HG02981 (cell line): ENCODE measurements at regions not wholly inside any gene's neighbourhood (a gene's known extent, or its start where the extent isn't known, plus 50 kb on each side); places are given as distances from the start of the nearest gene placed in this dataset.
"Not testable (repeated sequence)": the region's sequence is repeated elsewhere in the genome, so short reads cannot be mapped to it uniquely, and the experiment has no call there.

Source experiments
- ATAC-seq: cut with Tn5 transposase; IDR thresholded peaks from one replicate; pipeline ENCODE4 v1.9.1; 2021; ENCODE audit warnings: mild to moderate bottlenecking, moderate library complexity; ENCODE audit not compliant: unreplicated experiment

GRCh38 chr11:90635151-90635550 is 412.3 kb upstream of the CHORDC1 start:
- ATAC-seq, result no peak

DNA sequence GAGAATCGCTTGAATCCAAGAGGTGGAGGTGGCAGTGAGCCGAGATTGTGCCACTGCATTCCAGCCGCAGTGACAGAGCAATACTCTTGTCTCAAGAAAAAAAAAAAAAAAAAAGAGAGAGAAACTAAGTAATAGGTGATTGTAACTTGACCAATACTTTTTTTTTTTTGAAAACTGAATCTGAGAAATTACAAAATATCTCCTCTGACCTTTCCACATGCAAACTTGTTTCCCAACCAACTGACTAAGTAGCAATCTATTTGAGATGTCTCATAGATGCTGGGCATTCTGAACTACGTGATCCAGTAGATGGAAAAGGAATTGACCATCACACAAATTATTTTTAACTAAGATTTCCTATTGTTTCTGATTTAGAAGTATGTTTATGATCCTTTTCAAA is 407.3 kb upstream of the CHORDC1 start:
- ATAC-seq, result no peak

DNA sequence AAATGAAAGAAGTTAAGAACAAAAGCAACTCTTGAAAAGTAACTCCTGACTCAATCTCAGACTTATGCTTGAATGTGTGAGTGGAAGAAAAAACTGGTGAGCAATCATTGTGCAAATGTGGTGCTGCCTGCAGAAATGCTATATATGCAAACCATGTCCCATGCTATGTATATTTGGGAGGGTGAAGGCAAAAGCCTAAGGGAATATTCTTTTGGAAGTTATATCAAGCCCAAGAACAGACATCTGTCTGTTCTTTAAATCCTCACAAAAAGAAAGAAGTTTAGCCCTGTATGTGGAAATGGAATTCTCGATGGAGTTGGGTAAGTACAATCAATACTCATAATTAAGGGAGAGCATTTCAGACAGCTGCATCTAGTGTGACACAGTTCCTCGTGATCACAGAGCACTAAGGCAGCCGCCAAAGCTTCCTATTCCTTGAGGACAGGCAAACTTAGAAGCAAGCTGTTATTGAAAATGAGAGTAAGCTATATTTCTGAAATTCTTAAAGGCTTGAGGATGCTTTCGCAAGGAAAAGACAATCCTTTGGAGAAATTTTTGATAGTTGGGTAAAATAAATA is 406.5 kb upstream of the CHORDC1 start:
- no peak for ATAC-seq

DNA sequence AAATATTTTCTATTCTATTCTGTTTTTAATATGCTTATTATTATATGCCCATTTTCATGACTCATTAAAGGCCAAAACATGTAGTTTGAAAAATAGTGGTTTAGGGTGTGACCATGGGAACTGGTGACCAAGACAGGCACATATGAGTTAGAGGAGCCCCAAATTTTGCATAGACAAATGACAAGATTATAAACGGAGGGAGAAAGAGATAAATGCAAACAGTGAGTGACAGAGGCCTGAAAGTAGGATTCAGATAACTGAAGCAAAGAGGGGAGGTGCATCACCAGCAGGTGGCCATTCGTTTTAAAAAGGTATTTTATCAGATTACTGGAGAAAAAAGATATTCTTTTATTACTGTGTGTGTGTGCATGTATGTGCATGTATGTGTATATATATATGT is 391.5 kb upstream of the CHORDC1 start:
- ATAC-seq, result no peak

DNA sequence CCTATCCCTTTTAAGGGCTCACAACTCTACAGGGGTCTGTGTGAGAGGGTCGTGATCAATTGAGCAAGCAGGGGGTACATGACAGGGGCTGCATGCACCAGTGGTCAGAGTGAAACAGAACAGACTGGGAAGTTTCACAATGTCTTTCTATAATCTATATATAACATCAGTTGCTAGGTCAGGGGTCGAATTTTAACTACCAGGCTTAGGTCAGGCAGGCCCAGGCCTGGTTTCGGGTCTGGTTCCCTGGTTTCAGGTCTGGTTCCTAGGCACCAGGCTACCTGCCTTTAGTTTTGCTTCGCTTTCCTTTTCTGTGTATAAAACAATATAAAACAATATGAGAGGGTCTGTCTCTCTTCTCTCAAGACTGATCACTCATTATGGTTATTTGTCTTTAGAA is 390.2 kb upstream of the CHORDC1 start:
- ATAC-seq, result not testable (repeated sequence)

DNA sequence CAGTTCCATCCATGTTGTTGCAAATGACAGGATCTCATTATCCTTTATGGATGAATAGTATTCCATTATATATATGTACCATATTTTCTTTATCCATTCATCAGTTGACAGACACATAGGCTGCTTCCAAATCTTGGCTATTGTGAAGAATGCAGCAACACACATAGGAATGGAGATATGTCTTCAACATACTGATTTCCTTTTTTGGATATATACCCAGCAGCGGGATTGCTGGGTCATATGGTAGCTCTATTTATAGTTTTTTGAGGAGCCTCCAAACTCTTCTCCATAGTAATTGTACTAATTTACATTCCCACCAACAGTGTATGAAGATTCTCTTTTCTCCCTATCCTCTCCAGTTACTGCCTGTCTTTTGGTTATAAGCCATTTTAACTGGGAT is 383.9 kb upstream of the CHORDC1 start:
- no peak for ATAC-seq

GRCh38 chr11:90601261-90601660 is 378.4 kb upstream of the CHORDC1 start:
- ATAC-seq, result no peak

DNA sequence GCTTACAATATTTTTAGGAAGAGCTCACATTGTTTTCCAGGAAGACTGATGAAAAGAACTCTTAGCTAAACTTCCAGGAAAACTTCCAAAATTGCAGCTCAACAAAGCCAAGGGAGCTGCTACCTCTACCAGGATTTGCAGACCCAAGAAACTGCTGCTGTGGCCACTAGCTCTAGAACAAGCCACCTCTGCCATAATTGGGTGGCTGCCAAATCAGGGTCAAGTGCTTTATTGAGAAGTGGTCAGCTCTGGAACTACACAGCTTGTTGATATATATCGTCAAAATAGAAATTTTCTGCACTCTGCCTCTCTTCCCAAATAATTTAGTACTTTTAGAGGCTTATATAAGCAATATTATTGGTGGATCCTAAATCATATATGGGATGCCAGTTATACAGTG is 371.8 kb upstream of the CHORDC1 start:
- no peak for ATAC-seq

GRCh38 chr11:90593099-90593498 is 370.2 kb upstream of the CHORDC1 start:
- ATAC-seq, result no peak

DNA sequence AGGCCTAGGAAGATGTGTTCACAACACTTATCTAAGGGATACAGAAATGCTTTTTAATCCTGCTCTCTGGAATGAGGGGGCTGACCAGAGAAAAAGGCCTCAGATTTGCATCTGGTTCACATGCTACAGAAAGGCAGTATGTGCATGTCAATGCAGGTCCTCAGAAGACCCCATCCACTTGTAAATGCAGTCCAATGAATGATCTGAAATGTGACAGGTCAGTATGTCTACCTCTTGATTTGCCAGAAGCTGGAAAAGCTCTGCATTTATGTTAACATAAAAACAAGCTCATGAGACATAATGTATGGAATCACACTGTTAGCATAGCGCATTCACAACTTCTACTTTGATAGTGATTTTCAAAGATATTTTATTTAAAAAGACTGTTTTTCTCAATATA is 367.4 kb upstream of the CHORDC1 start:
- no peak for ATAC-seq

DNA sequence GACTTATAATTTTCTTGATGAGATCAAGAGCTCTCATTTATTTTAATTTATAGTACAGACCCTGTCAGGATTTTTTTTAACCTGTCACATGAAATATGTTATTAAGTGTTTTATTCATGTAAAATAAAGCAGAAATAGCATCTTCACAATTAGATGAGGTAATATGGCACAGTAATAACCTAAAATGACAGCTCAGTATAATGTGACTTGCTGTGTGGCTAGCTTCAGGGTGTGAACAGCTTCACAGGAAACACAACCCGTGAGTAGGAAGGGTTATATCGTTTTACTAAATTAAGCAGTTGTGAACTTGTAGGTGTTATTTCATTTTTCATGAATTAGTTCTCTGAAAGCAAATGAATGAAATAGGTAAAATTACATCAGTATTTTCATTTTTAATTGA is 366.9 kb upstream of the CHORDC1 start:
- no peak for ATAC-seq

DNA sequence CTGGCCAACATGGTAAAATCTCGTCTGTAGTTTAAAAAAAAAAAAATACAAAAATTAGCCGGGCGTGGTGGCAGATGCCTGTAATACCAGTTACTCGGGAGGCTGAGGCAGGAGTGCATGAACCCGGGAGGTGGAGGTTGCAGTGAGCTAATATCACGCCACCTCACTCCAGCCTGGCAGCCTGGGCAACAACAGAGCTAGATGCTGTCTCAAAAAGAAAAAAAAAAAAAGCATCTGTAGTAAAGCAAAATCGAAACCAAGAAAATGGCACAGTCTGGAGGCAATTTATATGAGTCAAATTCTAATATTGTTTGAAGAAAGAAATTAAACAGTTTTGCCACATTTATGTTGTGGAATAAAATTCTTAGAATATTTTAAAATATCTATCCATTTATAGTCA is 365.0 kb upstream of the CHORDC1 start:
- ATAC-seq, result no peak

DNA sequence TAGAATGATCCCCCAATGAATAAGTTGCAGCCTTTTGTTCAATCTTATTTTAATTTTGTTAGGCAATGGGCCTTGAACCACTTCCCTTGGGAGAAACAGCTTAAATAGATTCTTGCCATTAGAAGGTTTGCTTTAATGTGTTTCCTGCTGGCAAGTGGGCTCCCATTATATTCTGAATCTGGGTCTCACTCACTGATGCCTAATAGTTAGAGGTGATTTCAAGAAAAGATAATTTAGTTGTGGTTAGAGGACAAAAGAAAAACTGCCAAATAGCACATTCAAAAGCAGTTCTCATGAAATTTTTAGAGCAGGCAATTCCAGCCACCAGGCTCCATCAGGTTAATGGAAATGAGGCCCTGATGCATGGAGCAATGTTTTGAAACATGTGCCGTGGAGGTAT is 362.6 kb upstream of the CHORDC1 start:
- ATAC-seq, result no peak

DNA sequence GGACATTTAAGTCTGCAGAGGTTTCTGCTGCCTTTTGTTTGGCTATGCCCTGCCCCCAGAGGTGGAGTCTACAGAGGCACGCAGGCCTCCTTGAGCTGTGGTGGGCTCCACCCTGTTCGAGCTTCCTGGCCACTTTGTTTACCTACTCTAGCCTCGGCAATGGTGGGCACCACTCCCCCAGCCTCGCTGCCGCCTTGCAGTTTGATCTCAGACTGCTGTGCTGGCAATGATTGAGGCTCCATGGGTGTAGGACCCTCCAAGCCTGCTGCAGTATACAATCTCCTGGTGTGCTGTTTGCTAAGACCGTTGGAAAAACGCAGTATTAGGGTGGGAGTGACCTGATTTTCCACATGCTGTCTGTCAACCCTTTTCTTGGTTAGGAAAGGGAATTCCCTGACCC is 360.1 kb upstream of the CHORDC1 start:
- ATAC-seq, result not testable (repeated sequence)

- ATAC-seq, result no peak
Observed at GRCh38 chr11:90564531-90564930, 341.7 kb upstream of the CHORDC1 start.

GRCh38 chr11:90558328-90558865 is 335.5 kb upstream of the CHORDC1 start:
- no peak for ATAC-seq

GRCh38 chr11:90556606-90557005 is 333.8 kb upstream of the CHORDC1 start:
- ATAC-seq, result no peak

DNA sequence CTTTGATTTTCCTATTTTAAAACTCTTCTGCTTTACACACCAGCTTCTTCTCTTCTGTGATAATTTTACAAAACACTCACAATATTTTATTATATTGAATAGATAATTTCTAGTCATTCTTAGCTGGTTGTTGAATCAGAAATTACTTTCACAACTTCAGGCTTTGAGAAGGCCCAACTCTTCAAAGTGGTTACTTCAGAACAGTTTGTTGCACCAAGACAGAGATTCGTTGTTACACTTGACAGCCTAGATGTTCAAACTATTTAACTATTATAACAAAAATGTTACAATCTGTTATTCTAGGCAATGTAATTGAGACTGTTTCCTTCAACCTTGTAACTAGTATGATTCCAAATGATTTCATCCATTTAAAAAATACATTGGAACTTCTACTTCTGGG is 333.2 kb upstream of the CHORDC1 start:
- no peak for ATAC-seq

GRCh38 chr11:90555477-90555876 is 332.6 kb upstream of the CHORDC1 start:
- no peak for ATAC-seq

DNA sequence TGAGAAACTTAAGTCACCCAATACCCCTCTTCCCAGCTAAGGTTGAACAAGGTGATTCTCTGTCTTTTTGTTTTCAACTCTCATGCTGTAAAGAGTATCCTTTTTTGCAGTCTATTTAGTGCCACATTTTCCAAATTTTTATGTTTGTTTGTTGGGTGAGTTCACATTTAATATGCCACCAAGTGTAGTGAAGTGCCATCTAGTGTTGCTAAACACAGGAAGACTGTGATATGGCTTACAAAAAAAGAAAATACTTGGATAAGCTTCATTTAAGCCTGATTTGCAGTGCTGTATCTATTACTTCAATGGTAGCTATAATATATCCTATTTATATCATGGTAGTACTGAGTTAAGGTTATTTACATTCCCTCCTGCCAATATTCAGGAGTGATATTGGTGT is 319.2 kb upstream of the CHORDC1 start:
- ATAC-seq, result no peak

- no peak for ATAC-seq
Observed at GRCh38 chr11:90536301-90536700, 313.5 kb upstream of the CHORDC1 start.

DNA sequence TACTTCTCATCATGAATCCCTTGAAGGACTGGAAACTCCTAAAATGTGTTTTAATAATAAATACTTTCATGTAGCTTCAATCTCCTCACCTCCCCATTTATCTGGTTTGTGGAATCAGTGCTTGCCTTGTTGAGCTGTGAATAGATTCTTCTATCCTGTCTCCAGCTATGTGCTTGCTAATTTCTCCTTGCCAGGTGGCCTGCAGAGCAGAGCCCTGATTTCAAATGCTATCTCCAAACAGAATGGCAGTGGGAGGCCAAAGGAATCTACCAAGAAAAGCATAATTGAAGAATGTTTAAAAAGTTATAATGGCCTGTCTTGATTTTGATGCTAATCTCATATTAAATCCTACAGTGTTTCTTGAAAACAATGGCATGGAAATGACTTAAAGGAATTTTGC is 309.3 kb upstream of the CHORDC1 start:
- ATAC-seq, result no peak

DNA sequence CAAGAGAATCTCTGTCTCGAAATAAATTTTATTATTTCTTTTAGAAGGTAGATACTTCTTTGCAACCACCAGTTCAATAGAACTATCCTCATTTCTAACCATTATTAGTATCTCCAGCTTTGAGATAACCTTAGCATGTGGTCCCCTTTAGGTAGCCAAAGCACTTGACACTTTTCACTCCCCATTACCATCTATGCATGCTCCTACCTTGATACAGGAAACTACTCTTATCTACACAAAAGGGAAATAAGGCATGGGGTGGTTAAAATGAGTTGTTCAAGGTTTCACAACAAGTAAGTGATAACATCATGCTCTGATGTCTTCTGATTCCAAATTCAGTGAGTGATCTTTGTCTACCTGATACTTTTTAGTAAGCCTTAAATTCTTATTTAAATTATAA is 308.2 kb upstream of the CHORDC1 start:
- ATAC-seq, result no peak
